ENCODE measurements at regions not wholly inside any gene's neighbourhood (a gene's known extent, or its start where the extent isn't known, plus 50 kb on each side); places are given as distances from the start of the nearest gene placed in this dataset.
"Not testable (repeated sequence)": the region's sequence is repeated elsewhere in the genome, so short reads cannot be mapped to it uniquely, and the experiment has no call there.

GRCh38 chr9:40925149-40925548 is 203.3 kb downstream of the FOXD4L6 start:
- ChIA-PET POLR2A (no interaction called here), CTCF (no interaction called here)
- H3K4me3 ChIP-seq (ENCODE audit: low read depth in 2 of 2, low read length in 2 of 2) = no peak overlapping the region
- no peak for ATAC-seq
- H3K27me3 ChIP-seq (ENCODE audit: control insufficient read depth, insufficient read depth, low read length) = 0 out of 2 replicates have a peak, but pooled peaks cover 6% of the 10 kb centered on the region
- no peaks in the 10 kb centered on the region for H3K4me1 ChIP-seq (ENCODE audit: control insufficient read depth, insufficient read depth, low read length)
- DNase-seq (ENCODE audit: low read depth, low spot score) = no peak
- TF ChIP-seq REST (IDR thresholded peaks at IDR 0.05; ENCODE audit: insufficient read depth in 1 of 2, low read depth in 2 of 2, low read length in 1 of 2) (no peak), TCF7L2 (IDR thresholded peaks at IDR 0.05; ENCODE audit: low read depth, low read length) (no peak), SIN3A (IDR thresholded peaks at IDR 0.05; ENCODE audit: borderline replicate concordance, insufficient read depth, low read depth, low read length) (no peak), CTCF (IDR thresholded peaks at IDR 0.05) (no peak), POLR2AphosphoS5 (IDR thresholded peaks at IDR 0.05; ENCODE audit: low read depth, low read length) (no peak)
- H3K36me3 ChIP-seq (ENCODE audit: control insufficient read depth, insufficient read depth, low read length) = no peaks in the 10 kb centered on the region
- BruUV-seq (replicated peaks) = no TSS peak
- no peak overlapping the region for H3K27ac ChIP-seq (ENCODE audit: low read length)
- in situ Hi-C loops (cut with HindIII; ENCODE audit: low pct_unique_long_range_greater_than_20kb, low sequenced_read_pairs) (no loop called here), intact Hi-C loops (cut with micrococcal nuclease; ENCODE audit: unreplicated experiment) (no loop called here)
- H3K9me3 ChIP-seq (ENCODE audit: control insufficient read depth, insufficient read depth, low read depth, low read length) = no peaks in the 10 kb centered on the region

GRCh38 chr9:40916399-40916783 is 212.1 kb downstream of the FOXD4L6 start:
- POLR2A ChIA-PET; in situ Hi-C loops (cut with HindIII; ENCODE audit: low pct_unique_long_range_greater_than_20kb, low sequenced_read_pairs); H3K9me3 ChIP-seq (ENCODE audit: control insufficient read depth, insufficient read depth, low read depth, low read length); H3K4me3 ChIP-seq (ENCODE audit: low read depth in 2 of 2, low read length in 2 of 2); H3K36me3 ChIP-seq (ENCODE audit: control insufficient read depth, insufficient read depth, low read length); CTCF ChIA-PET; intact Hi-C loops (cut with micrococcal nuclease; ENCODE audit: unreplicated experiment); DNase-seq (ENCODE audit: low read depth, low spot score); H3K4me1 ChIP-seq (ENCODE audit: control insufficient read depth, insufficient read depth, low read length); BruUV-seq (replicated peaks); H3K27ac ChIP-seq (ENCODE audit: low read length); ATAC-seq; H3K27me3 ChIP-seq (ENCODE audit: control insufficient read depth, insufficient read depth, low read length): not testable (repeated sequence)

GRCh38 chr9:40915660-40916398 is 212.7 kb downstream of the FOXD4L6 start:
- in situ Hi-C loops (cut with HindIII; ENCODE audit: low pct_unique_long_range_greater_than_20kb, low sequenced_read_pairs); intact Hi-C loops (cut with micrococcal nuclease; ENCODE audit: unreplicated experiment); DNase-seq (ENCODE audit: low read depth, low spot score): not testable (repeated sequence)

More at GRCh38 chr9:40915660-40916398, 212.7 kb downstream of the FOXD4L6 start:
- H3K4me1 ChIP-seq (ENCODE audit: control insufficient read depth, insufficient read depth, low read length); H3K27ac ChIP-seq (ENCODE audit: low read length); ATAC-seq; POLR2A ChIA-PET; H3K27me3 ChIP-seq (ENCODE audit: control insufficient read depth, insufficient read depth, low read length); H3K9me3 ChIP-seq (ENCODE audit: control insufficient read depth, insufficient read depth, low read depth, low read length); H3K4me3 ChIP-seq (ENCODE audit: low read depth in 2 of 2, low read length in 2 of 2); CTCF ChIA-PET; BruUV-seq (replicated peaks); H3K36me3 ChIP-seq (ENCODE audit: control insufficient read depth, insufficient read depth, low read length): not testable (repeated sequence)
